ENCODE measurements at regions not wholly inside any gene's neighbourhood (a gene's known extent, or its start where the extent isn't known, plus 50 kb on each side); places are given as distances from the start of the nearest gene placed in this dataset.

DNA sequence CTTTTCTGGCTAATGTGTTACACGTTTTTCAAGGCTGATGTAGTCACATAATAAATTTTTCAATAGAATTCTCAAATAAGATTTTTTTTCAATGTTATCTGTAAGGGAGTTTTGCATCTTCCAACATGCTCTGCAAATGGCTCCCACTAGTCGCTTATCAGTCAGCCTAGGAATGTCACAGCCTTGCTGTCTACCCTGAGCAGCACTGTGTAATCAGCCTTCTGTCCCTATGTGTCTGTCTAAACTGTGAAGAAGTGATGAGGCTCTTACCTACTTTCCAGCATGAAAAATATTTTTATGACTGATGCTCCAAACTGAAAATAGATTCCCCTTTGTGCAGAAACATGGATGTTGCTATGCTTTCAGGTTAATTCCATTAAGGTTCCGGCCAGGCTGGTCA is 75.1 kb upstream of the FAM216B start:
- no TSS peak for BruUV-seq (replicated peaks)
- no peak for DNase-seq (ENCODE audit: low spot score)
- Histone ChIP-seq H3K36me3 (ENCODE audit: insufficient read depth, low read length, poor library complexity, severe bottlenecking) (no peaks in the 10 kb centered on the region), H3K9me3 (ENCODE audit: low read depth, low read length, poor library complexity, severe bottlenecking) (no peaks in the 10 kb centered on the region), H3K4me3 (ENCODE audit: low read depth, low read length, poor library complexity, severe bottlenecking) (no peak overlapping the region), H3K27me3 (replicated peaks; ENCODE audit: insufficient read depth, low read depth, low read length, poor library complexity) (no peaks in the 10 kb centered on the region), H3K27ac (ENCODE audit: low read depth, low read length, poor library complexity, severe bottlenecking) (no peak overlapping the region), H3K4me1 (ENCODE audit: insufficient read depth, low read length, poor library complexity, severe bottlenecking) (no peaks in the 10 kb centered on the region)
- ChIA-PET POLR2A (ENCODE audit: low non-redundant PET) (no interaction called here), CTCF (no interaction called here)
- intact Hi-C loops (cut with micrococcal nuclease; ENCODE audit: unreplicated experiment): no loop called here
- TF ChIP-seq CTCF (conservative IDR thresholded peaks at IDR 0.05; ENCODE audit: low read depth, low read length) (no peak), EZH2 (IDR thresholded peaks at IDR 0.05; ENCODE audit: borderline replicate concordance, low read depth, low read length, poor library complexity, severe bottlenecking) (no peak)

- no peak overlapping the region for H3K27ac ChIP-seq (ENCODE audit: low read depth, low read length, poor library complexity, severe bottlenecking)
- TF ChIP-seq EZH2 (IDR thresholded peaks at IDR 0.05; ENCODE audit: borderline replicate concordance, low read depth, low read length, poor library complexity, severe bottlenecking) (no peak), CTCF (conservative IDR thresholded peaks at IDR 0.05; ENCODE audit: low read depth, low read length) (no peak)
- H3K9me3 ChIP-seq (ENCODE audit: low read depth, low read length, poor library complexity, severe bottlenecking): no peaks in the 10 kb centered on the region
- intact Hi-C loops (cut with micrococcal nuclease; ENCODE audit: unreplicated experiment): no loop called here
- CTCF ChIA-PET: no interaction called here
- no peaks in the 10 kb centered on the region for H3K4me1 ChIP-seq (ENCODE audit: insufficient read depth, low read length, poor library complexity, severe bottlenecking)
- no peak for DNase-seq (ENCODE audit: low spot score)
- H3K27me3 ChIP-seq (replicated peaks; ENCODE audit: insufficient read depth, low read depth, low read length, poor library complexity): no peaks in the 10 kb centered on the region
- no peaks in the 10 kb centered on the region for H3K36me3 ChIP-seq (ENCODE audit: insufficient read depth, low read length, poor library complexity, severe bottlenecking)
- POLR2A ChIA-PET (ENCODE audit: low non-redundant PET): no interaction called here
- BruUV-seq (replicated peaks): no TSS peak
- H3K4me3 ChIP-seq (ENCODE audit: low read depth, low read length, poor library complexity, severe bottlenecking): no peak overlapping the region
Observed at GRCh38 chr13:42707048-42707447, 74.3 kb upstream of the FAM216B start.

DNA sequence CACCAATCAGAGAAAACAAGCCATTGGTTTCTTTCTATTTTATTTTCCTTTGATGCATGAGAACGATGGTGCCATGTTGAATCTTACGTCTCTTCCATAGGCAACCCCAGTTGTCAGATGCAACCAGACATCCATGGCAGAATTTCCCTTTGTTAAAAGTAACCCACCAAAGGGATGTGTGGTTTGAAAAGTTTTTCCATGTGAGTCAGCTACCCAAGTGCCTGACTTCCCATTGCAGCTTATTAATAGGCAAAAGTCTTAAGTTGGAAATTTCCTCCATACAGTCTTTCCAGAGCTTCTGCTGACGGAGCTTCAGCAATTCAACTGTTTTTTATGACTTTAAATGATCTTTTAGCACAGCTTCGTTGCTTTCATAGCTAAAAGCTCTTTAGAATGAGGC is 73.8 kb upstream of the FAM216B start:
- no peaks in the 10 kb centered on the region for H3K4me1 ChIP-seq (ENCODE audit: insufficient read depth, low read length, poor library complexity, severe bottlenecking)
- H3K4me3 ChIP-seq (ENCODE audit: low read depth, low read length, poor library complexity, severe bottlenecking): no peak overlapping the region
- POLR2A ChIA-PET (ENCODE audit: low non-redundant PET): no interaction called here
- no TSS peak for BruUV-seq (replicated peaks)
- intact Hi-C loops (cut with micrococcal nuclease; ENCODE audit: unreplicated experiment): no loop called here
- H3K9me3 ChIP-seq (ENCODE audit: low read depth, low read length, poor library complexity, severe bottlenecking): no peaks in the 10 kb centered on the region
- DNase-seq (ENCODE audit: low spot score): no peak
- CTCF ChIA-PET: no interaction called here
- H3K27me3 ChIP-seq (replicated peaks; ENCODE audit: insufficient read depth, low read depth, low read length, poor library complexity): no peaks in the 10 kb centered on the region
- H3K36me3 ChIP-seq (ENCODE audit: insufficient read depth, low read length, poor library complexity, severe bottlenecking): no peaks in the 10 kb centered on the region
- no peak overlapping the region for H3K27ac ChIP-seq (ENCODE audit: low read depth, low read length, poor library complexity, severe bottlenecking)
- TF ChIP-seq EZH2 (IDR thresholded peaks at IDR 0.05; ENCODE audit: borderline replicate concordance, low read depth, low read length, poor library complexity, severe bottlenecking): no peak
- no peak for TF ChIP-seq CTCF (conservative IDR thresholded peaks at IDR 0.05; ENCODE audit: low read depth, low read length)
